Left lung (tissue), 4 donors: ENCODE measurements at regions not wholly inside any gene's neighbourhood (a gene's known extent, or its start where the extent isn't known, plus 50 kb on each side); places are given as distances from the start of the nearest gene placed in this dataset.
A peak's percentile ranks its signal among the peaks of the same experiment; 100 is the strongest.
"Not testable (repeated sequence)": the region's sequence is repeated elsewhere in the genome, so short reads cannot be mapped to it uniquely, and the experiment has no call there.

Experiments
- ATAC-seq: fragments of 200-7000 bp; cut with Tn5 transposase; one replicate; pipeline ENCODE4 v1.9.1; 2020; ENCODE audit warnings: moderate library complexity
- DNase-seq, 4 donors: peaks; one replicate each; pipeline ENCODE4 v3.0.0-alpha.2; 2013 to 2020
- H3K27ac ChIP-seq, 2 donors: fragments of 200-600 bp; sonication (generic) in 1 of 2; one replicate each; pipeline versions ENCODE4 v1.5.0 to v1.8.0; 2020 to 2021
- H3K27me3 ChIP-seq, 2 donors: fragments of 200-600 bp; sonication (generic) in 1 of 2; one replicate each; pipeline versions ENCODE4 v1.5.0 to v1.8.0; 2020 to 2021
- H3K36me3 ChIP-seq, 2 donors: fragments of 200-600 bp; sonication (generic) in 1 of 2; one replicate each; pipeline versions ENCODE4 v1.5.0 to v1.8.0; 2020 to 2021
- H3K4me1 ChIP-seq, 2 donors: fragments of 200-600 bp; one replicate each; pipeline ENCODE4 v1.8.0; 2021
- H3K4me3 ChIP-seq, 2 donors: fragments of 200-600 bp; sonication (generic) in 1 of 2; one replicate each; pipeline versions ENCODE4 v1.5.0 to v1.8.0; 2020 to 2021; ENCODE audit warnings: mild to moderate bottlenecking in 1 of 2
- H3K9me3 ChIP-seq, 2 donors: fragments of 200-600 bp; sonication (generic) in 1 of 2; one replicate each; pipeline versions ENCODE4 v1.5.0 to v1.8.0; 2020 to 2021
- intact Hi-C, 2 donors: fragments of 100-400 bp; cut with DNase I; formaldehyde crosslinking; loops; one replicate each; pipeline versions ENCODE4 v1.11.2 to v1.14.2; 2022
- TF ChIP-seq, protein P1 (sequence below), 2 donors: fragments of 200-600 bp; sonication (generic) in 1 of 2; IDR thresholded peaks; one replicate each; pipeline versions ENCODE4 v1.5.0 to v1.8.0; 2021; ENCODE audit warnings: antibody characterized with exemption in 2 of 2
- donor health status: DM: no; HTN: yes; CAD: no.
- donor health status: DM: no; HTN: no; CAD: no.

DNA sequence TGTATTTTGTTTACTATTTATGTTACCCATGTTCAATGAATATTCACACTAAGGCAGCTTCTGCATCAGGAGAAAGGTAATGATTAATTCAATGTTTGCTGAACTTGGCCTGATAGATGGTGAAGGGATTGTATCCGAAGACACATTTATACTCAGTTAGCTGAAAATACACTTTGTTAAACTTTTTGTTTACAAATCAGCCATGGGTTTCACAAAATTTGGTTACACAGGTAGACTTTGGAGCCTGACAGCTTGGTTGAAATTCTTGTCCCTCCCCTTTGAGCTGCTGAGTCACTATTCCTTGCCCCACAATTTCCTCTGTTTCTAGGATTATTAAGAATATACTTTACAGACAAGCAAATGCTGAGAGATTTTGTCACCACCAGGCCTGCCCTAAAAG lies 162.6 kb downstream of the PPP1R3A start:
- ATAC-seq, result no peak
- intact Hi-C loops, result no loop called here

DNA sequence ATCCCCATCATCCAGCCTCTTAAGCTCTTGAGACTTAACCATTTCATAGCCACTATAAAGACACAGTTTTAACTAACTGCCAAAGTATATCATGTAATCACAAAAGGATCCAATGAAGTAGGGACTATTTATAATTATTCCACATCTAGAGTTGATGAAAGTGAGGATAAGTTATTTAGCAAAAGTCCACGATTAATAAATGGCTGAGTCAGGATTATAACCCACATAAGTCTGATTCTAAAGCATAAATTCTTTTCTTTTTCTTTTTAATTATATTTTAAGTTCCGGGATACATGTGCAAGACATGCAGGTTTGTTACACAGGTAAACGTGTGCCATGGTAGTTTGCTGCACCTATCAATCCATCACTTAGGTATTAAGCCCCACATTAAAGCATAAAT lies 166.1 kb downstream of the PPP1R3A start:
- ATAC-seq, result no peak

More for the DNA sequence above, 162.6 kb downstream of the PPP1R3A start:
- no peak overlapping the region for H3K27ac ChIP-seq
- no peaks in the 10 kb centered on the region for H3K27me3 ChIP-seq
- no peaks in the 10 kb centered on the region for H3K4me1 ChIP-seq
- no peaks in the 10 kb centered on the region for H3K36me3 ChIP-seq
- H3K9me3 ChIP-seq, result peaks cover 0 to 5% of the 10 kb centered on the region in 2 donors
- no peak for DNase-seq
- H3K4me3 ChIP-seq, result no peak overlapping the region
- TF ChIP-seq, protein P1, sequence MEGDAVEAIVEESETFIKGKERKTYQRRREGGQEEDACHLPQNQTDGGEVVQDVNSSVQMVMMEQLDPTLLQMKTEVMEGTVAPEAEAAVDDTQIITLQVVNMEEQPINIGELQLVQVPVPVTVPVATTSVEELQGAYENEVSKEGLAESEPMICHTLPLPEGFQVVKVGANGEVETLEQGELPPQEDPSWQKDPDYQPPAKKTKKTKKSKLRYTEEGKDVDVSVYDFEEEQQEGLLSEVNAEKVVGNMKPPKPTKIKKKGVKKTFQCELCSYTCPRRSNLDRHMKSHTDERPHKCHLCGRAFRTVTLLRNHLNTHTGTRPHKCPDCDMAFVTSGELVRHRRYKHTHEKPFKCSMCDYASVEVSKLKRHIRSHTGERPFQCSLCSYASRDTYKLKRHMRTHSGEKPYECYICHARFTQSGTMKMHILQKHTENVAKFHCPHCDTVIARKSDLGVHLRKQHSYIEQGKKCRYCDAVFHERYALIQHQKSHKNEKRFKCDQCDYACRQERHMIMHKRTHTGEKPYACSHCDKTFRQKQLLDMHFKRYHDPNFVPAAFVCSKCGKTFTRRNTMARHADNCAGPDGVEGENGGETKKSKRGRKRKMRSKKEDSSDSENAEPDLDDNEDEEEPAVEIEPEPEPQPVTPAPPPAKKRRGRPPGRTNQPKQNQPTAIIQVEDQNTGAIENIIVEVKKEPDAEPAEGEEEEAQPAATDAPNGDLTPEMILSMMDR (IDR thresholded peaks at IDR 0.05), result no peak

DNA sequence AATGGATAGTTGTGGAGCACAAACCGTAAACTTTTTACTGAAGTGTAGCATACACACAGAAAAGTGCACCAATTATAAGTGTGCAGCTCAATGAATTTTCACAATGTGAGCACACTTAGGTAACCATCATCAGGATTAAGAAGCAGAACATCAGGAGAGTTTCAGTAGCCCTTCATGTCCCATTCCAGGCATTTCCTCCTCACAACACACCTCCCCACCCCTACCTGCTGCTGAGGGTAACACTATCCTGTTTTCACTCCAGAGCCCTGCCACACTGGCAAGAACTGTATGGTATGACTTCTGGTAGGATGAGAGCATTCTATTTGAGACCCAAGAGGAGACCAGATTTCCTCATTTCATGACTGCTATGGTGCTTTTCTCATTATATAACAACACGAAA lies 166.5 kb downstream of the PPP1R3A start:
- Histone ChIP-seq H3K27me3 (no peaks in the 10 kb centered on the region), H3K4me1 (no peaks in the 10 kb centered on the region), H3K27ac (no peak overlapping the region), H3K36me3 (no peaks in the 10 kb centered on the region), H3K4me3 (no peak overlapping the region), H3K9me3 (peaks cover 0 to 5% of the 10 kb centered on the region in 2 donors)
- DNase-seq (no peak), ATAC-seq (no peak)
- intact Hi-C loops, result no loop called here
- TF ChIP-seq, protein P1 (IDR thresholded peaks at IDR 0.05), result no peak

More for the DNA sequence above, 166.1 kb downstream of the PPP1R3A start:
- Histone ChIP-seq H3K36me3 (no peaks in the 10 kb centered on the region), H3K27ac (no peak overlapping the region), H3K4me3 (no peak overlapping the region), H3K9me3 (peaks cover 0 to 5% of the 10 kb centered on the region in 2 donors), H3K27me3 (no peaks in the 10 kb centered on the region), H3K4me1 (no peaks in the 10 kb centered on the region)
- intact Hi-C loops, result no loop called here
- TF ChIP-seq, protein P1 (IDR thresholded peaks at IDR 0.05), result no peak
- DNase-seq, result no peak

DNA sequence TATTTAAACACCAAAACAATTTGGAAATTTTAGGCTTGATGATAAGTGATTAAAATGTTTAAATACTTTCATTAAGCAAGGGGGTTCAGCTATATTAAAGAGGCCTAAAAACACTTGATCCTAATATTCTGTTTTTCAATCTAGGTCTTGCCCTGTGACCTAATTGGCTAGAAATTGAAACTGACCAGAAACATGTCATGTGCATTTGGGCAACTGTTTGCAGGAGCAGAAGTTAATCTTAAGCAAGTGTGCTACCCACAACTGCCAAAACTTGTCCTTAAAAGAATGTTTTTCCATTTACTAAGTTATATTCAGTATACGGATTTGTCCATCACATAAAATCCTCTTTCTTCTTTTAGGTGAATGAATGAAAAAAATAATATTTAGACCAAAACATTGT lies 167.3 kb downstream of the PPP1R3A start:
- intact Hi-C loops, result no loop called here
- no peaks in the 10 kb centered on the region for H3K4me1 ChIP-seq
- TF ChIP-seq, protein P1 (IDR thresholded peaks at IDR 0.05), result no peak
- H3K36me3 ChIP-seq, result no peaks in the 10 kb centered on the region
- H3K9me3 ChIP-seq, result peaks cover 0 to 5% of the 10 kb centered on the region in 2 donors
- ATAC-seq (no peak), DNase-seq (no peak)
- no peaks in the 10 kb centered on the region for H3K27me3 ChIP-seq
- H3K27ac ChIP-seq, result no peak overlapping the region
- no peak overlapping the region for H3K4me3 ChIP-seq

DNA sequence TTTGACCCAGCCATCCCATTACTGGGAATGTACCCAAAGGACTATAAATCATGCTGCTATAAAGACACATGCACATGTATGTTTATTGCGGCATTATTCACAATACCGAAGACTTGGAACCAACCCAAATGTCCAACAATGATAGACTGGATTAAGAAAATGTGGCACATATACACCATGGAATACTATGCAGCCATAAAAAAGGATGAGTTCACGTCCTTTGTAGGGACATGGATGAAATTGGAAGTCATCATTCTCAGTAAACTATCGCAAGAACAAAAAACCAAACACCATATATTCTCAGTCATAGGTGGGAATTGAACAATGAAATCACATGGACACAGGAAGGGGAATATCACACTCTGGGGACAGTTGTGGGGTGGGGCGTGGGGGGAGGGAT lies 170.4 kb downstream of the PPP1R3A start:
- intact Hi-C loops, H3K9me3 ChIP-seq, H3K27ac ChIP-seq, H3K4me3 ChIP-seq, H3K27me3 ChIP-seq, ATAC-seq, H3K4me1 ChIP-seq, H3K36me3 ChIP-seq, DNase-seq: not testable (repeated sequence)

DNA sequence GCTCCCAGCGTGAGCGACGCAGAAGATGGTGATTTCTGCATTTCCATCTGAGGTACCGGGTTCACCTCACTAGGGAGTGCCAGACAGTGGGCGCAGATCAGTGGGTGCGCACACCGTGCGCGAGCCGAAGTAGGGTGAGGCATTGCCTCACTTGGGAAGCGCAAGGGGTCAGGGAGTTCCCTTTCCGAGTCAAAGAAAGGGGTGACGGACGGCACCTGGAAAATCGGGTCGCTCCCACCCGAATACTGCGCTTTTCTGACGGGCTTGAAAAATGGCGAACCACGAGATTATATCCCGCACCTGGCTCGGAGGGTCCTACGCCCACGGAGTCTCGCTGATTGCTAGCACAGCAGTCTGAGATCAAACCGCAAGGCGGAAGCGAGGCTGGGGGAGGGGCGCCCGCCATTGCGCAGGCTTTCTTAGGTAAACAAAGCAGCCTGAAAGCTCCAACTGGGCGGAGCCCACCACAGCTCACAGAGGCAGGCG lies 175.8 kb downstream of the PPP1R3A start:
- ATAC-seq, H3K9me3 ChIP-seq, H3K4me3 ChIP-seq, intact Hi-C loops, H3K4me1 ChIP-seq, H3K27ac ChIP-seq, H3K27me3 ChIP-seq, H3K36me3 ChIP-seq: not testable (repeated sequence)
- DNase-seq, result peak in 1 of 4 donors; percentile 61
